IPS-NIHi7 (cell line): ENCODE measurements at regions not wholly inside any gene's neighbourhood (a gene's known extent, or its start where the extent isn't known, plus 50 kb on each side); places are given as distances from the start of the nearest gene placed in this dataset.

ENCODE experiments used
- DNase-seq: peaks from one replicate; pipeline ENCODE4 v3.0.0; 2012; ENCODE audit warnings: mixed read lengths; ENCODE audit errors: extremely low spot score

DNA sequence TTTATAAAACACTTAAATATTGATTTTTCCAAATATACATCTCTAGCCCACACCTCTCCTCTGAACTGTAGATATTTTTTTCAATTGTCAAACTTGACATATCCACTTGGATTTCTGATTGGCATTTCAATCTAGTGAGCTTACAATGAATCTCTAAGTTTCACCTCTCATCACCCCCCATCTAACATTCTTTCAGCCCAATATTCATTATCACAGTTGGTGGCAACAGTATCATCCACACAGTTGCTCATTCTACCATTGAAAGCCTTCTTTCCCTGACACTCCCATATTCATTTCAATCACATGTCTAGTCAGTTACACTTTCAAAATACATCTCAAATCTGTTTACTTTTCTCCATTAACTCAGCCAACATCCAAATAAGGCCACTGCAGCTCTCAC lies 385.2 kb downstream of the PCDH20 start:
- no peak for DNase-seq

GRCh38 chr13:61029064-61029463 lies 386.6 kb downstream of the PCDH20 start:
- DNase-seq, result peak; percentile 57

- DNase-seq, result no peak
Measured at GRCh38 chr13:61024046-61024445, 391.6 kb downstream of the PCDH20 start.

DNA sequence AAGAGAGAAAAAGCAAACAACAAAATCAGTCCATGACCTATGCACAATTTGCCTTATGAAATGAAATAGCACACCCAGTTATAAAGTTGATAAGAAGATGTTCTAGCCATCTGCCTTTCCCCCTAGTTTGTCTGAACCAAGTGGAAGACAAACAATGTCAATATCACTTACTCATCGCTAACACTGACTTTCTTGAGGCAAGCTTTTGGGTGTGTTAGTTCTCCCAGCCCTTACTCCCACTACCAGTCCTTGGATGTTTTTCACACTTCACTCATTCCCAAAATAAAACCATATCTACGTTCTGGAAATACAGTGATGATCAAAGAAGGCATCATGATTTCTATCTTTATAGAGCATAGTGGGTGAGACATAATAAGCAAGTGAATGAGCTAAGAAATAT lies 393.8 kb downstream of the PCDH20 start:
- no peak for DNase-seq

- DNase-seq, result no peak
Measured at GRCh38 chr13:61013796-61014195, 401.9 kb downstream of the PCDH20 start.

- no peak for DNase-seq
Measured at GRCh38 chr13:61010358-61010757, 405.3 kb downstream of the PCDH20 start.

- no peak for DNase-seq
Measured at GRCh38 chr13:61002686-61003085, 413.0 kb downstream of the PCDH20 start.

DNA sequence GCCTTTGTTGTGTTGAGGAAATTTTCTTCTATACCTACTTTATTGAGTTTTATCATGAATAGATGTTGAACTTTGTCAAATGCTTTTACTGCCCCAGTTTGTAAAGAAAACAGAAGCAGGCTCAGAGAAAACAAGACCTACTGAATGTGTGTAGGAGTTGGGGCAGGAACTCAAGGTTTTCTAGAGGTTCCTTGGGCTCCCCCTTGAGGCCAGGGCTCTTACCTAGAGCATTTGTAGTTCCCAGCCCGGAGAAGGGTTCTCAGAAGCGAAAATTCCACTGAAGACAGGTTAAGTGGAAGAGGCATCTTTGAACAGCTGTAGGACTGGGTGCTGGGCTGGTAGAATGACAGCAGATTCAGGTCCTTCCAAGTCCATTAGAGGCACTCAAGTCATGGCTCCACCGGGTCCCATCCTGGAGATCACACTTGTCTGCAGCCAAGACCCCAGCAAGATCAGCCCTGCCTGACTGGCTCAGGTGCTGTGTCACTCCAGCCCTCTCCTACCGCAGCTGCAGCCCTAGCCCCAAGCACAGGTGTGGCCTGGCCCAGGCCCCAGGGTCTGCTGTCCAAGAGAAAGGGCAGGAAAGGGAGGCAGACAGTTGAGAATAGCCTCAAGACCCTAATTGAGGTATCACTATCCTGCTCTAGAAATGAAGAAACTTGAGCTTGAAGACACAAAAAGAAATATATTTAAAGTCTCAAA lies 425.5 kb downstream of the PCDH20 start:
- DNase-seq, result peak; percentile 35

- no peak for DNase-seq
Measured at GRCh38 chr13:60986301-60986700, 429.3 kb downstream of the PCDH20 start.

DNA sequence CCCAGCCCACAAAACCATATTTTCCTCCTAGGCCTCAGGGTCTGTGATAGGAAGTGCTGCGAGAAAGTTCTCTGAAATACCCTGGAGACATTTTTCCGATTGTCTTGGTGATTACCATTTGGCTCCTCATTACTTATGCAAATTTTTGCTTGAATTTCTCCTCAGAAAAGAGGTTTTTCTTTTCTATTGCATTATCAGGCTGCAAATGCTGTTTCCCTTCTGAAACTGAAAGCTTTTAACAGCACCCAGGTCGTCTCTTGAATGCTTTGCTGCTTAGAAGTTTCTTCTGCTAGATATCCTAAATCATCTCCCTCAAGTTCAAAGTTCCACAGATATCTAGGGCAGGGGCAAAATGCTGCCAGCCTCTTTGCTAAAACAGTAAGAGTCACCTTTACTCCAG lies 434.2 kb downstream of the PCDH20 start:
- DNase-seq, result no peak

DNA sequence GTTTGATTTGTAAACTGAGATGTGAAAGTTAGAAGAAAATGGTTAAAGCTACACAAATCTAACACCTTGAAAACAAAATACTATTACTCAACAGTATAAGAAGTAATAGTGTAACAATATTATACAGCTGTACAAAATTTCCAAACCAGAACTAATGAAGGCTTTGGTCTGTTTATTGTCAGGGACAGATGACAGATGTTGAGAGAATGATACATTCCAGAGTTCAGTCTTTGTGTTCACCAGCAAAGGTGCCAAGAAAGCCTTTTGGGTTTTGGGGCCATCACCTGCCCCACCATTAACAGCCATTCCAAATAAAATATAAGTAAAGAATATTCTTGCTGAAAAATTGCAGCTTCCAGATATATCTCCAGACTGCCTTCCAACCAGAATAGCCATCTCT lies 439.3 kb downstream of the PCDH20 start:
- DNase-seq, result no peak

DNA sequence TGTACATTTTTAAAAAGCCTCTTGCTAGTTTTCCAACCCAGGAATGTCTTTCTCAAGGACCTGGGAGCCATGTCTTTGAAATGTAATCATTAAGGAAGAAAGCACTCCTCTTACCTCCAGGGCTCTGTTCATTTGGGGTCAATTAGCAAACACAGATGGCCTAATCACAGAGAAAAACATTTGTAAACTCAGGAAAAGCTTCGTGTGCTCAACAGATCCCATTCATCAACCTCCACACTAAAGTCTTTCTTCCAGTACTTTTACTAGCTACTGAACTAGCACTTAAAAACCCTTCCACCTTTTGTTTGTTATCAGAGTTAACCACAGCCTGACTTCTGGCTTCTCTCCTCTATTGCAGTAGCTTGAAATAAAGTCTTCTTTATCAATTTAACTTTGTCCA lies 441.4 kb downstream of the PCDH20 start:
- no peak for DNase-seq

DNA sequence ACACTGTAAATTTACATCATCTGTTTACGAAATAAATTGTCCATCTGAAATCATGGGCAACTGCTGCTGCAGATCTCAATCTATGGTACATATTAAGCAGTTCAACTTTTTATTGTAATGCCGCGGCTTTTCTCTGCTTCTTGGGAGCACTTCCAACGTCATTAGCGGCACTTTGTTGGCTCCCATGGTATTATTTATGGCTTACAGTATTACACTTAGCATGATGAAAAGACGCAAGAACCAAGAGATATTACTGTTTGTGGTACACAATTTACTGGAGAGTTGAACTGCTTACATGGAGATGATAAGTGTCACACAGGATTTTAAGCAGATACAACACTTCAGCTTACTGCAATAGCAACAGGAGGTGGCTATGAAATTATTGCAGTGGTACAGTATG lies 442.1 kb downstream of the PCDH20 start:
- no peak for DNase-seq

DNA sequence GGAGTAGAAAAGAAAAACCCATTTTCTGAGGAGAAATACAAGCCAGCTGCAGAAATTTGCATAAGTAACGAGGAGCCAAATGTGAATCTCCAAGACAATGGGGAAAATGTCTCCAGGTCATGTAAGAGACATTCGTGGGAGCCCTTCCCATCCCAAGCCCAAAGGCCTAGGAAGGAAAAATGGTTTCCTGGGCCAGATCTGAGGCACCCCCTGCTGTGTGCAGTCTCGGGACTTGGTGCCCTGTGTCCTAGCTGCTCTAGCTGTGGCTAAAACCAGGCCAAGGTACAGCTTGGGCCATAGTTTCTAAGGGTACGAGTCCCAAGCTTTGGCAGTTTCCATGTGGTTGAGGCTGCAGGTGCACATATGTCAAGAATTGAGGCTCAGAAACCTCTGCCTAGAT lies 444.9 kb downstream of the PCDH20 start:
- no peak for DNase-seq

DNA sequence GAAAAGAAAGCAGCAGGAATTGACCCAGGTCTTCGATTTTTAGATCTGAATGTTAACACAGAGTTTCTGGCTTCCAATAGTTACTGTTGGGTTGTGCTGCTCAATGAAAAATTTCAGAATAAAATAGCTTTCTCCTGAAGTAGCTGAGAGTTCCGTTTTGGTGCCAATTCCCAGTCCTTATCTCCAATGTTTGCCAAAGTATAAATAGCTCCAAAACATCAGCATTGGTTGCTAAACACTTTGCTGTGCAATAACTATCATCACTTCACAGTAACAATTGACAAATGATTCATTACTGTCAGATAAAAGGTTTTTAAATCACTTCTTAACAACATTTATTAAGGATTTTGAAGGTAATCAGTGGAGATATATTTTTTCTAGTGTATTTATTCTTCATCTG lies 446.0 kb downstream of the PCDH20 start:
- no peak for DNase-seq

GRCh38 chr13:60959427-60959826 lies 456.2 kb downstream of the PCDH20 start:
- DNase-seq, result no peak

DNA sequence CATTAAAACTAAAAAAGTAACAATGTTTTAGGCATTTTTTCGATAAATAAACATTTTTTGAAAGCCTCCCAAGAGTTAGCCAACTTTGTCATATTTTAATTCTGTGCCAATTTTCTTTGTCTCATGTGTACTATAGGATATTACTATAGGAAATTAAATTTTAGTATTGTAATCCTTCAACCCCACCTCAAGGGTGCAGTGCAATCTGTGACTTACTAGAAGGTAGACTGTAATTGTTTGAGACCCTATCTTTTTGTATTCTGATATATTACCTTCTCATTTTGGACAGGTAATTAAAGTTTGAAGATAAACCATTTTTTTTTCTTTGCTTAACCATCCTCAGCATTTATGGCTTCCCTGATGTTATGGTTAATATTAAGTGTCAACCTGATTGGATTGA lies 457.8 kb downstream of the PCDH20 start:
- no peak for DNase-seq

- no peak for DNase-seq
Measured at GRCh38 chr13:60945396-60945795, 470.3 kb downstream of the PCDH20 start.

GRCh38 chr13:60944863-60945262 lies 470.8 kb downstream of the PCDH20 start:
- no peak for DNase-seq

DNA sequence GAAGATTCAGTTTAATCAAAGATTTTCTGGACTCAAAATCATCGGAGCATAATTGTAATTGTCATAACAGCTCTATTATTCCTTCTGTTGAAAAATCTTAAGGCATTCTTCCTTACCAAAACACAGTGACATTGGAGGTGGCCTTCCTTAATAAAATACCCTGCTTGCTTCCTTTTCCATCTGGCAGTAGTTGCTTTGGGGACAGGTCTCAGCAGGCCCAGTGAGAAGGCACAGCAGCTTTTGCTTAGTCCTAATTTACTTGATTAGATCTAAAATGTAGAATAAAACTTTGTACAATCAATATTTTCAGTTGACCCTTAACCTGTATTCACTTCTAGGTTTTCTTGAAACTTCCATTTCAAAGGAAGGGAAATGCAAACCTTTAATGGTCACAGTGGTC lies 471.6 kb downstream of the PCDH20 start:
- no peak for DNase-seq

- no peak for DNase-seq
Measured at GRCh38 chr13:60936281-60936680, 479.4 kb downstream of the PCDH20 start.

DNA sequence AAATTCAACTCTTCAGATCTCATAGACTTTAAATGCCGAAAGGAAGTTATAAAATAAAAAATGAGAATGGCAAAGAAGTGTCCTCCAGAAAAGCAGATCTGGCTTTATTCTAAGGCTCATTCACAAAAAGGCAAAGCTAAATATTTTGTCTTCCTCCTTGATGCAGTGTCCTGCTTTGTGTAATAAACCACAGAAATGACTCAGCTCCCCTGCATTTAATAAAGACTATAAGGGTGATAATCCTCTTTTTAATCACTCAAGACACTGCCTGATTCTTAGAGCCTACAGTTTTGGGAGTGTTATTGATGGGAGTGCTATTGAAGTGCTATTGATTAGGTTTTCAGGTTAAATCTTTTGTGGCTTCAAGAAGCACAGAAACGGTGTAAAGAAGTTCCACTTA lies 482.0 kb downstream of the PCDH20 start:
- no peak for DNase-seq

- no peak for DNase-seq
Measured at GRCh38 chr13:60931858-60932546, 483.6 kb downstream of the PCDH20 start.

DNA sequence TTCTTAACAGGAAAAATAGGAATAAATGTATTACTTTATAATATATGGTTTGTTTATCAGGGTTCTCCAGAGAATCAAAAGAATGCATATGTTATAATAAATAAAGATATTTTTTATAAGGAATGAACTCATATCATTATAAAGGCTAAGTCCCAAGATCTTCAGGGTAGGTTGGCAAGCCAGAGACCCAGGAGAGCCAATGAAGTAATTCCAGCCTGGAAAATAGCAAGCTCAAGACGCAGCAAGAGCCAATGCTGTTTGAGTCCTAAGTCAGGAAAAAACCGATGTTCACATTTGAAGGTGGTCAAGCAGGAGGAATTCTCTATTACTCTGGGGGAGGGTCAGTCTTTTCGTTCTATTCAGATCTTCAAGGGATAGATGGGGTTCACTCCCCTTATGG lies 490.0 kb downstream of the PCDH20 start:
- DNase-seq, result no peak
